Right hindlimb (tissue), 1 donor: ENCODE measurements at regions not wholly inside any gene's neighbourhood (a gene's known extent, or its start where the extent isn't known, plus 50 kb on each side); places are given as distances from the start of the nearest gene placed in this dataset.

Experiments
- DNase-seq: peaks from one replicate; pipeline ENCODE4 v3.0.0-alpha.2; 2018

- no peak for DNase-seq
Measured at GRCh38 chr13:103246581-103247200, 180.5 kb upstream of the SLC10A2 start.

GRCh38 chr13:103243495-103243894 is 177.3 kb upstream of the SLC10A2 start:
- DNase-seq = no peak

- no peak for DNase-seq
Measured at GRCh38 chr13:103238441-103238840, 172.2 kb upstream of the SLC10A2 start.

- no peak for DNase-seq
Measured at GRCh38 chr13:103236213-103236612, 170.0 kb upstream of the SLC10A2 start.

- DNase-seq = no peak
Measured at GRCh38 chr13:103229674-103230073, 163.5 kb upstream of the SLC10A2 start.

GRCh38 chr13:103224804-103225203 is 158.6 kb upstream of the SLC10A2 start:
- DNase-seq = no peak

GRCh38 chr13:103222683-103223082 is 156.5 kb upstream of the SLC10A2 start:
- DNase-seq = no peak

- no peak for DNase-seq
Measured at GRCh38 chr13:103218253-103218652, 152.0 kb upstream of the SLC10A2 start.

GRCh38 chr13:103213152-103213551 is 146.9 kb upstream of the SLC10A2 start:
- no peak for DNase-seq

- no peak for DNase-seq
Measured at GRCh38 chr13:103210348-103210747, 144.1 kb upstream of the SLC10A2 start.

GRCh38 chr13:103203735-103204330 is 137.6 kb upstream of the SLC10A2 start:
- DNase-seq = no peak

GRCh38 chr13:103200118-103200885 is 134.1 kb upstream of the SLC10A2 start:
- DNase-seq = no peak

GRCh38 chr13:103199380-103200088 is 133.3 kb upstream of the SLC10A2 start:
- DNase-seq = no peak

GRCh38 chr13:103196356-103196755 is 130.1 kb upstream of the SLC10A2 start:
- no peak for DNase-seq

- DNase-seq = no peak
Measured at GRCh38 chr13:103195762-103196161, 129.5 kb upstream of the SLC10A2 start.

- no peak for DNase-seq
Measured at GRCh38 chr13:103194871-103195270, 128.7 kb upstream of the SLC10A2 start.

GRCh38 chr13:103192511-103193135 is 126.4 kb upstream of the SLC10A2 start:
- DNase-seq = no peak

- DNase-seq = no peak
Measured at GRCh38 chr13:103190841-103191240, 124.6 kb upstream of the SLC10A2 start.

GRCh38 chr13:103188713-103189326 is 122.6 kb upstream of the SLC10A2 start:
- no peak for DNase-seq

GRCh38 chr13:103187721-103188156 is 121.5 kb upstream of the SLC10A2 start:
- no peak for DNase-seq

GRCh38 chr13:103184413-103184812 is 118.2 kb upstream of the SLC10A2 start:
- DNase-seq = no peak
